Tibial nerve (tissue), 3 donors: ENCODE measurements at regions not wholly inside any gene's neighbourhood (a gene's known extent, or its start where the extent isn't known, plus 50 kb on each side); places are given as distances from the start of the nearest gene placed in this dataset.

ENCODE experiments used
- POLR2A ChIP-seq, 2 donors: fragments of 450-650 bp; IDR thresholded peaks; one replicate each; pipeline ENCODE4 v1.6.1; 2017; ENCODE audit warnings: antibody characterized with exemption in 2 of 2, mild to moderate bottlenecking in 2 of 2, moderate library complexity in 2 of 2
- TF ChIP-seq, protein P1 (sequence below), 5 experiments: fragments of 200-600 bp in 3 of 5; fragments of 450-650 bp in 2 of 5; sonication (generic) in 3 of 5; IDR thresholded peaks; one replicate each; pipeline ENCODE4 v1.5.1; 2016 to 2019; ENCODE audit warnings: antibody characterized with exemption in 5 of 5, mild to moderate bottlenecking in 3 of 5, moderate library complexity in 2 of 5

DNA sequence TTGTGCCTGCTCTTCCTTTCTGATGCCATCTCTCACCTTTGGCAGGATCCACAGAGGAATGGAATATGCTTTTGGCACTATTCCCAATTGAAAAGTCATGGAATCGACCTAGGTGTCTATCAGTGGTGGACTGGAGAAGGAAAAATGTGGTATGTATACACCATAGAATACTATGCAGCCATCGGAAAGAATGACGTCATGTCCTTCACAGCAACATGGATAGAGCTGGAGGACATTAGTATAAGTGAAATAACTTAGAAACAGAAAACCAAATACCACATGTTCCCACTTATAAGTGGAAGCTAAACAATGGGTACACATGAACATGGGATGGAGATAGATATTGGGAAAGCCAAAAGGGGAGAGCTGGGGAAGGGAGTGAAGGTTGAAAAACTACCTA lies 58.3 kb upstream of the SMIM31 start:
- TF ChIP-seq POLR2A (IDR thresholded peaks at IDR 0.05): no peak
- TF ChIP-seq, protein P1, sequence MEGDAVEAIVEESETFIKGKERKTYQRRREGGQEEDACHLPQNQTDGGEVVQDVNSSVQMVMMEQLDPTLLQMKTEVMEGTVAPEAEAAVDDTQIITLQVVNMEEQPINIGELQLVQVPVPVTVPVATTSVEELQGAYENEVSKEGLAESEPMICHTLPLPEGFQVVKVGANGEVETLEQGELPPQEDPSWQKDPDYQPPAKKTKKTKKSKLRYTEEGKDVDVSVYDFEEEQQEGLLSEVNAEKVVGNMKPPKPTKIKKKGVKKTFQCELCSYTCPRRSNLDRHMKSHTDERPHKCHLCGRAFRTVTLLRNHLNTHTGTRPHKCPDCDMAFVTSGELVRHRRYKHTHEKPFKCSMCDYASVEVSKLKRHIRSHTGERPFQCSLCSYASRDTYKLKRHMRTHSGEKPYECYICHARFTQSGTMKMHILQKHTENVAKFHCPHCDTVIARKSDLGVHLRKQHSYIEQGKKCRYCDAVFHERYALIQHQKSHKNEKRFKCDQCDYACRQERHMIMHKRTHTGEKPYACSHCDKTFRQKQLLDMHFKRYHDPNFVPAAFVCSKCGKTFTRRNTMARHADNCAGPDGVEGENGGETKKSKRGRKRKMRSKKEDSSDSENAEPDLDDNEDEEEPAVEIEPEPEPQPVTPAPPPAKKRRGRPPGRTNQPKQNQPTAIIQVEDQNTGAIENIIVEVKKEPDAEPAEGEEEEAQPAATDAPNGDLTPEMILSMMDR (IDR thresholded peaks at IDR 0.05): no peak
